Fibroblast of lung (primary cell): ENCODE measurements at regions not wholly inside any gene's neighbourhood (a gene's known extent, or its start where the extent isn't known, plus 50 kb on each side); places are given as distances from the start of the nearest gene placed in this dataset.
A peak's percentile ranks its signal among the peaks of the same experiment; 100 is the strongest.

Source experiments
- DNase-seq, 2 donors: peaks; one replicate each; pipeline versions ENCODE4 v3.0.0 to v3.0.0-alpha.2; 2010; ENCODE audit warnings: low read depth in 2 of 2
- H2AFZ ChIP-seq: 2 replicates; pipeline ENCODE4 v1.5.1; 2012; ENCODE audit warnings: low read length, control low read depth, inconsistent platforms
- H3K27ac ChIP-seq: 2 replicates; pipeline ENCODE4 v1.5.1; 2011; ENCODE audit warnings: low read length, control low read depth; ENCODE audit not compliant: insufficient read depth
- H3K27me3 ChIP-seq: 2 replicates; pipeline ENCODE4 v1.5.1; 2011; ENCODE audit warnings: mild to moderate bottlenecking, low read length; ENCODE audit not compliant: control insufficient read depth, insufficient read depth
- H3K36me3 ChIP-seq: 2 replicates; pipeline ENCODE4 v1.5.1; 2011; ENCODE audit warnings: low read length; ENCODE audit not compliant: control insufficient read depth, insufficient read depth
- H3K4me1 ChIP-seq: 2 replicates; pipeline ENCODE4 v1.5.1; 2011; ENCODE audit warnings: low read length; ENCODE audit not compliant: control insufficient read depth, insufficient read depth; ENCODE audit errors: extremely low read depth
- H3K4me2 ChIP-seq: 2 replicates; pipeline ENCODE4 v1.5.1; 2011; ENCODE audit warnings: low read length, control low read depth; ENCODE audit not compliant: insufficient read depth; ENCODE audit errors: extremely low read depth
- H3K4me3 ChIP-seq, 4 experiments: fragments of 200-600 bp in 1 of 4; sonication (generic) in 1 of 4; replicated peaks in 1 of 4; 2 replicates each; pipeline ENCODE4 v1.5.1; 2011 to 2016; ENCODE audit warnings: low read length in 4 of 4, low read depth in 3 of 4, mild to moderate bottlenecking in 3 of 4, control low read depth in 2 of 4, inconsistent platforms in 1 of 4, mixed read lengths in 1 of 4; ENCODE audit not compliant: insufficient read depth in 1 of 4; ENCODE audit errors: control extremely low read depth in 1 of 4
- H3K79me2 ChIP-seq: 2 replicates; pipeline ENCODE4 v1.5.1; 2012; ENCODE audit warnings: mild to moderate bottlenecking, low read length, inconsistent platforms; ENCODE audit not compliant: control insufficient read depth, insufficient read depth
- H3K9ac ChIP-seq: 2 replicates; pipeline ENCODE4 v1.5.1; 2011; ENCODE audit warnings: mild to moderate bottlenecking, low read length, control low read depth; ENCODE audit not compliant: insufficient read depth
- H3K9me3 ChIP-seq: 2 replicates; pipeline ENCODE4 v1.5.1; 2012; ENCODE audit warnings: low read depth, low read length; ENCODE audit not compliant: control insufficient read depth, insufficient read depth
- H4K20me1 ChIP-seq: 2 replicates; pipeline ENCODE4 v1.5.1; 2011; ENCODE audit warnings: low read length; ENCODE audit not compliant: control insufficient read depth, insufficient read depth; ENCODE audit errors: extremely low read depth
- EZH2 ChIP-seq: IDR thresholded peaks from 2 replicates; pipeline ENCODE4 v1.5.1; 2012; ENCODE audit warnings: low read length, control low read depth, mild to moderate bottlenecking; ENCODE audit errors: missing control alignments
- TF ChIP-seq, protein P1 (sequence below), 2 donors: IDR thresholded peaks in 1 of 2; conservative IDR thresholded peaks in 1 of 2; 1 replicate in 1 of 2; 2 replicates in 1 of 2; pipeline ENCODE4 v1.5.1; 2011 to 2012; ENCODE audit warnings: low read length in 2 of 2, control low read depth in 1 of 2, inconsistent platforms in 1 of 2, low read depth in 1 of 2, mild to moderate bottlenecking in 1 of 2

GRCh38 chr3:65033576-65033975 lies 345.8 kb upstream of the ADAMTS9 start:
- H4K20me1 ChIP-seq: no peaks in the 10 kb centered on the region
- H3K36me3 ChIP-seq: no peaks in the 10 kb centered on the region
- peak in 1 of 2 donors; percentile 36 for DNase-seq
- TF ChIP-seq EZH2: no peak
- TF ChIP-seq, protein P1, sequence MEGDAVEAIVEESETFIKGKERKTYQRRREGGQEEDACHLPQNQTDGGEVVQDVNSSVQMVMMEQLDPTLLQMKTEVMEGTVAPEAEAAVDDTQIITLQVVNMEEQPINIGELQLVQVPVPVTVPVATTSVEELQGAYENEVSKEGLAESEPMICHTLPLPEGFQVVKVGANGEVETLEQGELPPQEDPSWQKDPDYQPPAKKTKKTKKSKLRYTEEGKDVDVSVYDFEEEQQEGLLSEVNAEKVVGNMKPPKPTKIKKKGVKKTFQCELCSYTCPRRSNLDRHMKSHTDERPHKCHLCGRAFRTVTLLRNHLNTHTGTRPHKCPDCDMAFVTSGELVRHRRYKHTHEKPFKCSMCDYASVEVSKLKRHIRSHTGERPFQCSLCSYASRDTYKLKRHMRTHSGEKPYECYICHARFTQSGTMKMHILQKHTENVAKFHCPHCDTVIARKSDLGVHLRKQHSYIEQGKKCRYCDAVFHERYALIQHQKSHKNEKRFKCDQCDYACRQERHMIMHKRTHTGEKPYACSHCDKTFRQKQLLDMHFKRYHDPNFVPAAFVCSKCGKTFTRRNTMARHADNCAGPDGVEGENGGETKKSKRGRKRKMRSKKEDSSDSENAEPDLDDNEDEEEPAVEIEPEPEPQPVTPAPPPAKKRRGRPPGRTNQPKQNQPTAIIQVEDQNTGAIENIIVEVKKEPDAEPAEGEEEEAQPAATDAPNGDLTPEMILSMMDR (conservative IDR thresholded peaks at IDR 0.05 in 1 of 2, IDR thresholded peaks at IDR 0.05 in 1 of 2; ENCODE audit: low read depth in 1 of 2, low read length in 2 of 2): no peak
- no peaks in the 10 kb centered on the region for H3K4me1 ChIP-seq
- no peaks in the 10 kb centered on the region for H3K79me2 ChIP-seq
- H3K4me2 ChIP-seq: no peak overlapping the region
- H3K4me3 ChIP-seq: no peak overlapping the region
- no peaks in the 10 kb centered on the region for H3K27me3 ChIP-seq
- H3K27ac ChIP-seq: no peak overlapping the region
- H3K9me3 ChIP-seq: no peaks in the 10 kb centered on the region
- no peak overlapping the region for H3K9ac ChIP-seq
- no peak overlapping the region for H2AFZ ChIP-seq

DNA sequence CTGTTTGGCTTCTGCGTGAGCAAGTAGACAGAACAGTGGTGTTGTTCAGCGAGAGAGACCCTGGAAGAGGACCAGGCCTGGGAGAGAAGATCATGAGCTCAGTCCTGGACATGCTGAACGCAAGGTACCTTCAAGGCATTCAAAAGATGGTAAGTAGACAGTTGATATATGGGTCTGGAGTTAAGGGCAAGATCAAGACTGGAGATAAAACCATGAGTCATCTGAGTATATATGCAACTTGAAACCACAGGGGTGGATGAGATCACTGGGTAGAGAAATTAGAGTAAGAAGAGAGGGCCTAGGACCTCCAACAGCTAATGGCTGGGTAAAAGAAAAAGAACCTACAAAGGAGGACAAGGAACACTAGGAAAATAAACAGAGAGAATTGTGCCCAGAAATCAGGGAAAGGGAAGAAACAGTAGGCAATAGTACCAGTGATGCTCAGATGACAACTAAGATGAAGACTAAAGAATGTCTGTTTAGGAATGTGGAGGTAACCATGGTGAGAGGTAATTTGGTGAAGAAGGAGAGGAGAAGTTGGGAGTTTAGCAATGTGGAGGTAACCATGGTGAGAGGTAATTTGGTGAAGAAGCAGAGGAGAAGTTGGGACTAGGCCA lies 343.2 kb upstream of the ADAMTS9 start:
- H4K20me1 ChIP-seq: no peaks in the 10 kb centered on the region
- no peak overlapping the region for H3K4me2 ChIP-seq
- H3K9me3 ChIP-seq: no peaks in the 10 kb centered on the region
- H3K27me3 ChIP-seq: peaks cover 1% of the 10 kb centered on the region
- no peaks in the 10 kb centered on the region for H3K36me3 ChIP-seq
- H2AFZ ChIP-seq: no peak overlapping the region
- no peaks in the 10 kb centered on the region for H3K4me1 ChIP-seq
- DNase-seq: peak; percentile 84 to 98
- TF ChIP-seq, protein P1 (conservative IDR thresholded peaks at IDR 0.05 in 1 of 2, IDR thresholded peaks at IDR 0.05 in 1 of 2; ENCODE audit: low read depth in 1 of 2, low read length in 2 of 2): no peak
- no peak for TF ChIP-seq EZH2
- no peak overlapping the region for H3K27ac ChIP-seq
- no peak overlapping the region for H3K4me3 ChIP-seq
- no peaks in the 10 kb centered on the region for H3K79me2 ChIP-seq
- no peak overlapping the region for H3K9ac ChIP-seq

- TF ChIP-seq EZH2: no peak
- TF ChIP-seq, protein P1 (conservative IDR thresholded peaks at IDR 0.05 in 1 of 2, IDR thresholded peaks at IDR 0.05 in 1 of 2; ENCODE audit: low read depth in 1 of 2, low read length in 2 of 2): no peak
- Histone ChIP-seq H3K79me2 (no peaks in the 10 kb centered on the region), H3K36me3 (no peaks in the 10 kb centered on the region), H3K9me3 (no peaks in the 10 kb centered on the region), H3K27me3 (peaks cover 2% of the 10 kb centered on the region), H4K20me1 (no peaks in the 10 kb centered on the region), H2AFZ (no peak overlapping the region), H3K4me3 (no peak overlapping the region), H3K4me2 (no peak overlapping the region), H3K27ac (no peak overlapping the region), H3K9ac (no peak overlapping the region), H3K4me1 (no peaks in the 10 kb centered on the region)
- DNase-seq: peak in 1 of 2 donors; percentile 11
Measured at GRCh38 chr3:65030014-65030627, 342.3 kb upstream of the ADAMTS9 start.
